ENCODE measurements at regions not wholly inside any gene's neighbourhood (a gene's known extent, or its start where the extent isn't known, plus 50 kb on each side); places are given as distances from the start of the nearest gene placed in this dataset.

- Histone ChIP-seq H3K27me3 (ENCODE audit: insufficient read depth, low read length) (no peaks in the 10 kb centered on the region), H3K4me3 (ENCODE audit: low read depth, low read length) (no peak overlapping the region)
- DNase-seq: peak; percentile 52 to 78
These were observed 50.0 kb upstream of the SOD3 start for GRCh38 chr4:24745172-24745895.

More at GRCh38 chr4:24745172-24745895, 50.0 kb upstream of the SOD3 start:
- Histone ChIP-seq H3K14ac (ENCODE audit: low read length) (no peak overlapping the region), H3K27ac (ENCODE audit: low read depth, low read length) (no peak overlapping the region), H2BK5ac (ENCODE audit: low read depth, low read length, poor library complexity) (no peak overlapping the region), H3K4me2 (ENCODE audit: low read length) (no peak overlapping the region), H2AK5ac (ENCODE audit: low read length) (no peak overlapping the region), H3K79me2 (ENCODE audit: control insufficient read depth, insufficient read depth, low read length, poor library complexity) (no peaks in the 10 kb centered on the region), H3K36me3 (ENCODE audit: control insufficient read depth in 1 of 2, insufficient read depth in 2 of 2, low read length in 2 of 2) (no peaks in the 10 kb centered on the region), H2AFZ (ENCODE audit: insufficient read depth, low read length, poor library complexity) (no peak overlapping the region), H3K4me1 (ENCODE audit: control insufficient read depth in 1 of 2, insufficient read depth in 2 of 2, low read length in 2 of 2) (peaks cover 4% of the 10 kb centered on the region in 2 experiments), H3K9me3 (ENCODE audit: insufficient read depth, low read depth, low read length) (peaks cover 3% of the 10 kb centered on the region), H3K9ac (ENCODE audit: low read length) (no peak overlapping the region), H4K12ac (ENCODE audit: low read depth, low read length) (no peak overlapping the region), H4K8ac (ENCODE audit: low read depth, low read length) (no peak overlapping the region), H2BK12ac (ENCODE audit: low read length) (no peak overlapping the region), H3K79me1 (ENCODE audit: low read length) (no peaks in the 10 kb centered on the region), H3K23ac (ENCODE audit: low read length) (no peak overlapping the region), H2BK120ac (ENCODE audit: insufficient read depth, low read length, poor library complexity) (no peak overlapping the region), H3K4ac (ENCODE audit: low read depth, low read length) (no peak overlapping the region), H3K18ac (ENCODE audit: low read length) (no peak overlapping the region), H4K91ac (ENCODE audit: low read depth, low read length) (no peak overlapping the region)
- WGBS (ENCODE audit: extremely low coverage, insufficient coverage, insufficient read length): no CpG with 5 or more reads among the region's 5 CpGs

Measured in trophoblast cell (in vitro differentiated cells and primary cell).